CD4-positive, CD25-positive, alpha-beta regulatory T cell (primary cell): ENCODE measurements at regions not wholly inside any gene's neighbourhood (a gene's known extent, or its start where the extent isn't known, plus 50 kb on each side); places are given as distances from the start of the nearest gene placed in this dataset.

Source experiments
- ATAC-seq, 2 donors: fragments of 150-1000 bp; cut with Tn5 transposase; one replicate each; pipeline ENCODE4 v1.10.0; 2021; ENCODE audit warnings: low read depth in 2 of 2, moderate number of reproducible peaks in 2 of 2, moderate library complexity in 1 of 2
- DNase-seq, 3 donors: peaks; one replicate each; pipeline versions ENCODE4 v3.0.0 to v3.0.0-alpha.2; 2012 to 2022; ENCODE audit warnings: mixed read lengths in 1 of 3
- H3K27ac ChIP-seq: one replicate; pipeline ENCODE4 v1.7.0; 2013; ENCODE audit warnings: mild to moderate bottlenecking, low read length; ENCODE audit not compliant: insufficient read depth, poor library complexity, severe bottlenecking
- H3K27me3 ChIP-seq: one replicate; pipeline ENCODE4 v1.7.0; 2013; ENCODE audit warnings: low read length; ENCODE audit not compliant: control insufficient read depth, insufficient read depth
- H3K36me3 ChIP-seq: one replicate; pipeline ENCODE4 v1.7.0; 2013; ENCODE audit warnings: mild to moderate bottlenecking, low read length, moderate library complexity; ENCODE audit not compliant: control insufficient read depth, insufficient read depth
- H3K4me1 ChIP-seq: 2 replicates; pipeline ENCODE4 v1.7.0; 2013; ENCODE audit warnings: mild to moderate bottlenecking, low read length; ENCODE audit not compliant: insufficient read depth, control insufficient read depth, poor library complexity, severe bottlenecking
- H3K4me3 ChIP-seq: one replicate; pipeline ENCODE4 v1.7.0; 2013; ENCODE audit warnings: low read depth, mild to moderate bottlenecking, low read length, moderate library complexity
- H3K9me3 ChIP-seq, 2 experiments: 1 replicate in 1 of 2; 2 replicates in 1 of 2; pipeline ENCODE4 v1.7.0; 2013; ENCODE audit warnings: low read length in 2 of 2, mild to moderate bottlenecking in 1 of 2, moderate library complexity in 1 of 2; ENCODE audit not compliant: control insufficient read depth in 2 of 2
- H3K27ac Mint-ChIP-seq, 3 donors: one replicate each; pipeline ENCODE4 v1.8.0; 2020 to 2022; ENCODE audit warnings: mild to moderate bottlenecking in 3 of 3, mixed read lengths in 3 of 3, moderate library complexity in 2 of 3
- H3K27me3 Mint-ChIP-seq: one replicate; pipeline ENCODE4 v1.8.0; 2022; ENCODE audit warnings: mild to moderate bottlenecking, mixed read lengths
- H3K36me3 Mint-ChIP-seq: one replicate; pipeline ENCODE4 v1.8.0; 2020; ENCODE audit warnings: mixed read lengths
- H3K4me1 Mint-ChIP-seq, 4 donors: one replicate each; pipeline ENCODE4 v1.8.0; 2020 to 2022; ENCODE audit warnings: mixed read lengths in 4 of 4, mild to moderate bottlenecking in 1 of 4
- H3K4me3 Mint-ChIP-seq, 4 donors: one replicate each; pipeline ENCODE4 v1.8.0; 2020 to 2022; ENCODE audit warnings: mild to moderate bottlenecking in 4 of 4, mixed read lengths in 4 of 4, moderate library complexity in 3 of 4
- H3K9me3 Mint-ChIP-seq, 7 donors: one replicate each; pipeline ENCODE4 v1.8.0; 2020 to 2022; ENCODE audit warnings: mixed read lengths in 7 of 7, mild to moderate bottlenecking in 3 of 7, moderate library complexity in 2 of 7

- H3K27me3 Mint-ChIP-seq: peaks cover 4% of the 10 kb centered on the region
- Histone ChIP-seq H3K4me3 (no peak overlapping the region), H3K36me3 (no peaks in the 10 kb centered on the region), H3K9me3 (no peaks in the 10 kb centered on the region), H3K27ac (no peak overlapping the region), H3K4me1 (no peaks in the 10 kb centered on the region), H3K27me3 (no peaks in the 10 kb centered on the region)
- H3K4me1 Mint-ChIP-seq: peaks cover 0 to 4% (median 0%) of the 10 kb centered on the region in 4 donors
- peaks cover 0 to 5% (median 0%) of the 10 kb centered on the region in 7 donors for H3K9me3 Mint-ChIP-seq
- no peak overlapping the region for H3K4me3 Mint-ChIP-seq
- no peak overlapping the region for H3K27ac Mint-ChIP-seq
- ATAC-seq: no peak
- H3K36me3 Mint-ChIP-seq: no peaks in the 10 kb centered on the region
- no peak for DNase-seq
Measured at GRCh38 chr11:70018816-70019215, 59.3 kb upstream of the ANO1 start.

GRCh38 chr11:70019576-70020011 is 58.5 kb upstream of the ANO1 start:
- peaks cover 0 to 5% (median 0%) of the 10 kb centered on the region in 7 donors for H3K9me3 Mint-ChIP-seq

DNA sequence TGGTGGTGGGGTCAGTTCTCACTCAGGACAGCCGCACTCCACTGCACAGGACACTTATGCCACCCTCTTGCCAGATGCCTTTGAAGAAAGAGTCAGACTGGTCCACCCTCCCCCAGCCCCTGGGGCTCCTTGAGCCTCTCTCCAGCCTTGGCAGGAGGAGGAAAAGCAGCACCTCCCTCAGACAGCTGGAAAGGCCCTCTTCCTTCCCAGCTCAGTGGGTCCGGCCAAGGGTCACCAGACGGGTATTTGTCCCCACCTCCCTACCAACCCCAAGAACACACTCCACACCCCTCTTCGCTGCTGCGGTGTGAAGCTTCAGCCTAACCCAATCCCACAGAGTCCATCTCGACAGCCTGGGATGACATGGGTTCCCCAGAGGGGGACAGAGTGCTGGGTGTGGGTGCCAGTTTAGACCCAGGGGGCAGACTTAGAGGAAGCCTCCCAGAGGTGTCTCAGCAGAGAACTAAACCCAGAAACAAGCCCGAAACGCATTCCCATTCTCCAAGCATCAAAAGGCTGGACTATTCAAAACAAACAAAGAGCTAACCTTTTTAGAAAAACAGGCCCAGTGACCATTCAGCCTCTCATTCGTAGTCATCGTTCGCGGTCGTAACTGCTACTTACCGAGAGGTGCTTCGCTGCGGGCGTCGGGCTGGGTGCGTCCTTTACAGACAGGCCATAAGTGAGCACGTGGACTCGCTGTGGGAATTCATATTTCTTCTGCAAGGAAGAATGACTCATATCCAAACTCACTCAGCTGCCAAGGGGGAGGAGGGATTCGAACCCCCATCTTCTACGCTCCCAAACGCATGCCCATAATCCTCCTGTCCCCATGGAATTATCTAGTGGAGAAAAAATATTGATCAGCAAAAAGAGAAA is 57.5 kb upstream of the ANO1 start:
- no peak for ATAC-seq
- peaks cover 0 to 5% (median 0%) of the 10 kb centered on the region in 7 donors for H3K9me3 Mint-ChIP-seq
- H3K4me3 ChIP-seq: no peak overlapping the region
- H3K4me1 ChIP-seq: no peaks in the 10 kb centered on the region
- H3K9me3 ChIP-seq: no peaks in the 10 kb centered on the region
- DNase-seq: no peak
- no peaks in the 10 kb centered on the region for H3K27me3 ChIP-seq
- H3K36me3 ChIP-seq: no peaks in the 10 kb centered on the region
- H3K27me3 Mint-ChIP-seq: peaks cover 4% of the 10 kb centered on the region
- no peaks in the 10 kb centered on the region for H3K36me3 Mint-ChIP-seq
- peaks cover 0 to 4% (median 0%) of the 10 kb centered on the region in 4 donors for H3K4me1 Mint-ChIP-seq
- H3K27ac Mint-ChIP-seq: peak overlapping the region in 1 of 3 donors; percentile 20
- H3K27ac ChIP-seq: no peak overlapping the region
- H3K4me3 Mint-ChIP-seq: no peak overlapping the region

More at GRCh38 chr11:70019576-70020011, 58.5 kb upstream of the ANO1 start:
- ATAC-seq (no peak), DNase-seq (no peak)
- H3K4me3 Mint-ChIP-seq: no peak overlapping the region
- H3K36me3 ChIP-seq: no peaks in the 10 kb centered on the region
- no peaks in the 10 kb centered on the region for H3K36me3 Mint-ChIP-seq
- H3K27ac Mint-ChIP-seq: no peak overlapping the region
- H3K4me1 Mint-ChIP-seq: peaks cover 0 to 4% (median 0%) of the 10 kb centered on the region in 4 donors
- H3K4me3 ChIP-seq: no peak overlapping the region
- peaks cover 4% of the 10 kb centered on the region for H3K27me3 Mint-ChIP-seq
- H3K27me3 ChIP-seq: no peaks in the 10 kb centered on the region
- no peaks in the 10 kb centered on the region for H3K9me3 ChIP-seq
- H3K27ac ChIP-seq: no peak overlapping the region
- H3K4me1 ChIP-seq: no peaks in the 10 kb centered on the region

- no peaks in the 10 kb centered on the region for H3K36me3 Mint-ChIP-seq
- DNase-seq: no peak
Measured at GRCh38 chr11:70021586-70021985, 56.5 kb upstream of the ANO1 start.

DNA sequence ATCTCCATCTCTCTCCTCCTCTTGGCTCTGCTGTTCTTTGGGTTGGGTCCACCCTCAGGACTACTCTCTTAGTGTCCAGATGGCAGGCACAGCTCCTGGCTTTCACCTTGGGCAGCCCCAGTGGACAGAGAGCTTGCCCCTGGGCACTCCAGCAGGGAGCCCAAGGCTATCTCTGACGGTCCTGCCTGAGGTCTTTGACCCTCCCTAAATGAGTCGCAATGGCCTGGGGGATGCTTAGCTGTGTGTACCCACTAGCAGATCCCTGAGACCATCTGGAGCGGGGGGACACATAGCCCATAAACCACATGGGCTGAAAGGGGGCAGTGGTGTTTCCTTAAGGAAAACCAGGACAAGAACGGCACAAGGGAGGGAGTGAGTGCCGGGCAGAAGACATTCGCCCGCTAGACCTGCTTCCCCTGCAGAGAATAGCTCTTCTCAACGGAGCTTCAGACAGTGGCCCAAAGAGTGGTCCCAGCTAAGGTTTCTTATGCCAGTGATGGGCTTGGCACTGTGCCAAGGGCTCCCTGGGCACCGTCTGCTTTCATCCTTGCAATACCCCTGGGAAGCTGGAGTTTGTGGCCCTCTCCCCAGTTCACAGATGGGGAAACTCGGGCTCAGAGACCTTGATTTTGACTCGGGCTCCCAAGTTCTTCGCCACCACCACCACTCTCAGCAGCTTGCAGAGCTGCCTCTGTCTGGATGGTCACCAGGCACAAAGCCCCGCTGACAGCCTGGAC is 53.9 kb upstream of the ANO1 start:
- H3K9me3 Mint-ChIP-seq: peaks cover 0 to 5% (median 0%) of the 10 kb centered on the region in 7 donors
- H3K4me1 ChIP-seq: no peaks in the 10 kb centered on the region
- no peaks in the 10 kb centered on the region for H3K27me3 ChIP-seq
- H3K4me3 ChIP-seq: no peak overlapping the region
- H3K36me3 ChIP-seq: no peaks in the 10 kb centered on the region
- DNase-seq (no peak), ATAC-seq (no peak)
- peaks cover 4% of the 10 kb centered on the region for H3K27me3 Mint-ChIP-seq
- no peak overlapping the region for H3K27ac Mint-ChIP-seq
- H3K4me3 Mint-ChIP-seq: no peak overlapping the region
- H3K4me1 Mint-ChIP-seq: no peaks in the 10 kb centered on the region
- no peaks in the 10 kb centered on the region for H3K36me3 Mint-ChIP-seq
- H3K27ac ChIP-seq: no peak overlapping the region
- no peaks in the 10 kb centered on the region for H3K9me3 ChIP-seq

More at GRCh38 chr11:70021586-70021985, 56.5 kb upstream of the ANO1 start:
- Mint-ChIP-seq H3K9me3 (peaks cover 0 to 5% (median 0%) of the 10 kb centered on the region in 7 donors), H3K4me3 (no peak overlapping the region), H3K4me1 (peaks cover 0 to 4% (median 0%) of the 10 kb centered on the region in 4 donors), H3K27ac (no peak overlapping the region), H3K27me3 (peaks cover 4% of the 10 kb centered on the region)
- H3K4me1 ChIP-seq: no peaks in the 10 kb centered on the region
- no peak overlapping the region for H3K4me3 ChIP-seq
- H3K27me3 ChIP-seq: no peaks in the 10 kb centered on the region
- no peak for ATAC-seq
- no peaks in the 10 kb centered on the region for H3K36me3 ChIP-seq
- no peak overlapping the region for H3K27ac ChIP-seq
- H3K9me3 ChIP-seq: no peaks in the 10 kb centered on the region

DNA sequence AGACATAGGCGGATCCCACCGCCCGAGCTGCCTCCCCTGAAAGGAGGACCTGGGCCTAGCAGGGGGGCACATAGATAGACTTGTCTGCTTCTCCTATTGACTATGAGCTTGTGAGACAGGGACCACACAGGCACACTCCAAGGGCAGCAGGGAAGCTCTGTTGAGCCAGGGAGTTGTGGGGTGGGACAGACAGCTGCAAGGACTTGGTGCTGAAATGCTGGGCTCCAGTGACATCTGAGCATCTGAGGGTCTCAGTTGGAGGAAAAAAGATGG is 53.4 kb upstream of the ANO1 start:
- Mint-ChIP-seq H3K4me3 (no peak overlapping the region), H3K27me3 (peaks cover 4% of the 10 kb centered on the region), H3K36me3 (no peaks in the 10 kb centered on the region), H3K27ac (no peak overlapping the region), H3K9me3 (peaks cover 0 to 5% (median 0%) of the 10 kb centered on the region in 7 donors), H3K4me1 (no peaks in the 10 kb centered on the region)
- Histone ChIP-seq H3K27me3 (no peaks in the 10 kb centered on the region), H3K36me3 (no peaks in the 10 kb centered on the region), H3K9me3 (no peaks in the 10 kb centered on the region), H3K4me1 (no peaks in the 10 kb centered on the region), H3K4me3 (no peak overlapping the region), H3K27ac (no peak overlapping the region)
- DNase-seq (no peak), ATAC-seq (no peak)

GRCh38 chr11:70025308-70025707 is 52.8 kb upstream of the ANO1 start:
- H3K27ac ChIP-seq: no peak overlapping the region
- H3K27me3 ChIP-seq: no peaks in the 10 kb centered on the region
- H3K4me3 ChIP-seq: no peak overlapping the region
- Mint-ChIP-seq H3K4me3 (no peak overlapping the region), H3K9me3 (peaks cover 0 to 5% (median 0%) of the 10 kb centered on the region in 7 donors), H3K4me1 (no peaks in the 10 kb centered on the region), H3K27me3 (peaks cover 4% of the 10 kb centered on the region), H3K36me3 (no peaks in the 10 kb centered on the region), H3K27ac (no peak overlapping the region)
- ATAC-seq (no peak), DNase-seq (no peak)
- no peaks in the 10 kb centered on the region for H3K4me1 ChIP-seq
- no peaks in the 10 kb centered on the region for H3K9me3 ChIP-seq
- H3K36me3 ChIP-seq: no peaks in the 10 kb centered on the region
